Germinal center (tissue), 1 donor: ENCODE measurements at regions not wholly inside any gene's neighbourhood (a gene's known extent, or its start where the extent isn't known, plus 50 kb on each side); places are given as distances from the start of the nearest gene placed in this dataset.

ENCODE experiments used
- DNase-seq: peaks from one replicate; pipeline ENCODE4 v3.0.0; 2012; ENCODE audit warnings: mixed read lengths, low spot score

DNA sequence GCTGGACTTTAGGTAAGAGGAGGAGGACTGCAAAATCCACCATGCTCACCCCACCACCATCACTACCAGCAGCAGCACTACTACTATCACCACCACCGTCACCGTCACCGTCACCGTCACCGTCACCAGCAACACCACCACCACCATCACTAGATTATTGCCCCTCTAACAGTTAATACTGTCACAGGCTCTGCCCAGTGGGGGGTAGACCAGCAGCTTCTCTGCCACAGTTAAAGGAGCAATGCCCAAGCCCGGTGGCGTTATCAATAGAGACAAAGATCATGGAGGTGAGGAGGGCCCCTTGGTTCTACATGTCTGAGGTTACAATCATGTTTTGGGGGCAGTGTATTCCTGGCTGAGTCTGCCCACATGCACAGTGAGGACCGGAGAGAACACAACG lies 184.4 kb upstream of the DYNLRB2 start:
- DNase-seq = no peak

DNA sequence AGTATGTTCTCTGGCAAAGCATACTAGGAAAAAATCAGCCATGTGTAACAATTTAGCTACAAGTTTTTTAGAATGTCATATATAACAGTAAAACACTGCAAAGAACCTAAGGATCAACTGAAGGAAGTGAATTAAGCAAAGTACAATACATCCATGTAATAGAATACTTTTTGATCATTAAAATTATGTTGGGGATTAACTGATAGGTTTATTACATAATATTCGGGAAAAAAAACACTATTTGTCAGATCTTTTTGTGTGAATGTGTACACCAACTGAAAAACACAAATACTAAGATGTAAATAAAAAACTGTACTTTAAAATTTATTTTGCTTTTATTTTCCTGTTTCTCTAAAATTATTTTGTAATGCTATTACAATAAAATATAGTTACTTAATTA lies 185.5 kb upstream of the DYNLRB2 start:
- DNase-seq = no peak

DNA sequence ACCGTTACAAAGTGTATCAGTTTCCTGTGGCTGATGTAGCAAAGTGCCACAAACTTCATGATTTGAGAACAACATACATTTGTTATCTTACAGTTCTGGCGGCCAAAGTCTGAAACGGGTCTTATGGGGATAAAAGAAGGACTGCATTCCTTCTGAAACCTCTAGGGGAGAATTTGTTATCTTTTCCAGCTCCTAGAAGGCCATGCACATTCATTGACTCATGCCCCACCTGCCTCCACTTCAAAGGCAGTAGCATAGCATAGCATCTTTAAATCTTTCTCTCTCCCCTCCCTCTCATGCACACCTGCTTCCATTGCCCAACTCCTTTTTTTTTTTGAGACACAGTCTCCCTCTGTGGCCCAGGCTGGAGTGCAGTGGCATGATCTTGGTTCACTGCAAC lies 190.7 kb upstream of the DYNLRB2 start:
- DNase-seq = no peak

DNA sequence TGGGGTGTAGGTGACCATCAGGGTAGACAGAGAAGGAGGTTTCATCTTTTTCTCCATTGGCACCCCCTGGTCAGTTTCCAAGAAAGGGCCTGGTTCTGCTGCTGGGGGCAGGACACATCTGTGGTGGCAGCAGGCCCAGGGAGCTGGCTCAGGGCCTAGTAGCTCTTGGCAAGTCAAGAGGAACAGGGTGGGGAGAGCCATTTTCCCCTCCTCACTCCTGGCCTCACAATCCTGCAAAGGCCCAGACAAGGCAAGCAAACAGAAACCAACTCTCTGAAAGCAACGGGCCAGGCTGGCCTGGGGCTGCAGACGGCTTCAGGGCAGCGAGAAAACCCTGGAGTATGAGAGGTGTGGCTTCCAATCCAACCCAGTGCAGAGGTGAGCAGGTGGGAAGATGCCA lies 192.9 kb upstream of the DYNLRB2 start:
- no peak for DNase-seq

DNA sequence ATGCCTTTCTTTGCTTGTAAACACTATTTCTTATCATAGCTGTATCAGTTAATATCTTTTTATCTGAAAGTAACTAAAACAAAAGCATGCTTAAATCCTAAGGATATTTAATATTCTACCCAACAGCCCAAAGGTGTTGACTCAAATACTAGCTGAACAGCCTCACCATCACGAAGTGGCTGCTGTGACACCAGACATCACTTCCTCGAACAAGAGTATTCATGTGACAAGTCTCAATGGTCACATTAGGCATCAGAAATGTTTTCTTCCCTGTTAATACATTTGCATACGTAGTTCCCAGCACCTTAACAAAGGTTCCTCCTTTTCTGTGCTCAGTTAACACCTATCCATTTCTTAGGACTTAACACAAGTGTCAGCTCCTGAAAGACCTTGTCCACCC lies 193.8 kb upstream of the DYNLRB2 start:
- DNase-seq = no peak

DNA sequence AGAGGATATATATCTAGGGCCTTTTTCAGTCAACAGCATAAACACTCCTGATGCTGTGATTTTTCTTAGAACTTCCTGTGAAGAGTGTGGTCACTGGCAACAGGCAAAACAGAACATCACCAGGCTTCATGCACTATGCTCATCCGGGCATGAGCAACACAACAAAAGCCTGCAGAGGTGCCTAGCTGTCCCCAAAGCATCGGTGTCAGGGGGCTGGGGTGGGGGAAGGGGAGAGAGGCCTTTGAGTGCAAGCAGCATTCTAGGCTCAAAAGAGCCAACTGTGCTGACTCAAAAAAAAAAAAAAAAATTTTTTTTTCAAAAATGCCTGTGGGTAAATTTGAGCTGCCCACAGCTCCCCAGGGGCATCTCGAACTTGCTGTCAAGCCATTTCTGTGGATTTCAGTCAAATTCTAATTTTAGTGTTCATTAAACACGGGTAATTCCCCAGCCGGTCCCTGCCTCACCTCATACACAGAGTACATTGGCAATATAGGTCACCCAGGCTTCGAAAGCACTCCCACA lies 194.6 kb upstream of the DYNLRB2 start:
- DNase-seq = peak; percentile 12

DNA sequence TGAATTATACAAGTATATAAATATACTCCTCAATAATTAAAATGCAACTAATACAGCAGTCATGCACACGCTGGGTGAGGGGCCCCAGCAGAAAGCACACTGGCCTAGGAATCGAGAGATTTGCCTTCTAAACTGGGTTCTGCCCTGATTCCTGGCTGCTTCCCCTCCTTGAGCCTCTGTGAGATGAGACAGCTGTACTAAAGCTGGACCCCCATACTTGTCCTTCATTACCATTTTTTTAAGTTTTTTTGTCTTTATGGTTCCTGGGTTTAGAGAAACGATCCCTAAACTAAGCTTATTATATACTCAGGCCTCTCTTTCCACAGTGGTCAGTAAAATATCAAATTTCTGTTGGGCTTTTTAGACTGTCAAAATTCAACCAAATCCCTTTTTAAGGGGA lies 195.1 kb upstream of the DYNLRB2 start:
- no peak for DNase-seq

DNA sequence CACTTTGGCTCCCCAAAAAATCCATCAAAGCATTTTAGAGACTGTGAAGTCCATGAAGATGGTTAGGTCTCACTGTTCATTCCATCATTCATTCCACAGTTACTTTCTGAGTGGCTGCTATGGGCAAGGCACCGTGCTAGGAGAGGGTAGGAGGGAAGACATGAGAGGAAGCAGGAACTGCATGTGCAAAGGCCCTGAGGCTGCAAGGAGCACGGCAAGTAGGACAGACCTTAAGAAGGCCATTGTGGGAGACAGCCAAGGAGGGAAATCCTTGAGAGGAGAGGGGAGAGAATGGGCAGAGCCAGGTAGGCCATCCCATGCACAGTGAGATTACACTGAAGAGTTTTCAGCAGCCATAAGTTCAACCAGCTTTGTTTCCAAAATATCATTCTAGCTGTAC lies 196.2 kb upstream of the DYNLRB2 start:
- DNase-seq = no peak

DNA sequence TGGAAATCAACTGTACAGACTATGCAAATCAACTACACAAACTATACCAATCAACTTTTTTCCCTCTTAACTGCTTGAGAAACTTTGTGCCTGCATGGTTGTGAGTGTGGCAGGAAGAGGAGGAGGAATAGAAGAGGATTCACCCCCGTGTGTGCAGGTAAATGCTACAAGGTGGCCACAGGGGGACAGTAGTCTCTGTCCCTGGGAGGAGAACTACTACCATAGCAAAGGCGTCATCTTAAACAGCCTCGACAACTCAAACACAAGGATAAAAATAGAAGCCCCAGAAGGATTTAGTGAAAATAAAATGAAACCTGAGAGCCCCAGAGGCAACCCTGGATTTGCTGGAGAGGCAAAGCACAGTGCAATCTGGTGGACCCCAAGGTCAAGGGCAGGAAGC lies 199.5 kb upstream of the DYNLRB2 start:
- DNase-seq = no peak

DNA sequence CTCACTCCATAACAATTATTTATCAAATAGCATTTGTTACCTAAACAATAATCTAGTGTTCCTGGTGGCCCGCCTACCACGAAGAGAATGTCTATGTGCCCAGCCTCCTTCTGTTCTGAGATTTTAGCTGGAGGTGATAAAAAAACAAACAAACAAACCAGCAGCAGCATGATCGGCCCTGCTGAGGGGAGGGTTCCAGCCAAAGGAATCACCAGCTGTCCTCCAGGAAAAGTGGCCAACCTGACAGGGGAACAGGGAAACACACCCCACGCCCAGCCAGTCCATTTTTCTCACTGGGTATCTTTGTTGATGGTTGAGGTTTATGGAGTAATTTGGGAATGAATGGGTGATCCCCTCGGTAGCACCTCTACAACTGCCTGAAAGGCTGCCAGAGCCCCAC lies 203.0 kb upstream of the DYNLRB2 start:
- no peak for DNase-seq

DNA sequence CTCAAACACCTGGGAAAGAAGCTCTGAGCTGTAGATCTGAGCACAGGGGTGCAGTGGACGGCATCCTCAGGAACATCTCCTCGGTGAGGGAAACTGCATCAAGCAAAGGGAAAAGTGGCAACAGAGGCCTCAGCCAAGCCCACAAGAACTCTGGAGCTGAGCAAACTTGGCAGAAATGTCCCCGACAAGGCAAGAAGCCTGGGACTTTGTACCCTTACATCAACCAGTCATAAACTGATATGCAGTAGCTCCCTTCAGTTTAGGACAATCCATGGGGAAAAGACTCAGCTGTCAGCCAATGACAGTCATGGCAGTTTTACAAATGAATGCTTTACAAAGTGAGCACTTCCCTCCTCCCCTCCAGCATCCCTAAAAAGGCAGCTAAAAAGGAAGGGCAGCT lies 210.0 kb upstream of the DYNLRB2 start:
- no peak for DNase-seq

DNA sequence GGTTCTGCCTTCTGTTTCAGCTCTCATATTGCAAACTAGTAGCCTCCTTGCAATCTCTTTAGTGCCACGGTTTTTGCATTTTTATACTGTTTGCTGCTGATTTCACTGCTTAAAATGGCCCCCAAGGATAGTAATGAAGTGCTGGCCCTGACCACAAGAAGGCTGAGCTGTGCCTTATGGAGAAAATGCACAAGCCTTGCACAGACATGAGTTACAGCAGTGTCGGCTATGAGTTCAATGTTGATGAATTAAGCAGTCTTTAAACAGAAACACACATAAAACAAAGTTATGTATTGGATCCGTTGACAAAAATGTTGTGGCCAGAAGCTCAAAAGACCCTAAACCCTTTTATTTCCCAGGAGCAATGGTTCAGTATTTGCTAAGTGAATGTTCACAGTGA lies 210.6 kb upstream of the DYNLRB2 start:
- DNase-seq = no peak

DNA sequence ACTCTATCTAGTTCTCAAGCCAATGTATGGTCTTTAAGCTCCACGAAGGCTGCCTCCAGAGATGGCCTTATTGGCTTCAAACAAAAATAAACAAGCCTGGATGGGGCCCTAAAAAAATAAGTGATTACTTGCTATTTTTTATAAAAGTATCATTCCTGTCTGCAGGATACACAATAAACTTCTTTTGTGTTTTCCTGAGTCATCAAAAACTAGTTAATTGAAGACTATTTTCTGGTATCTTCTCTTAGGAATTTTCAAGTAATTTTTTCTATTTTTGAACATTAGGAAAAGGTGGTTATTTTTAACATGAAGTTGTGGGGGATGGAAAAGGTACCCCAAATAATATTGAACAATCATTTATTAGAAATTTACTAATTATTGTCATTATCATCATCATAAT lies 213.1 kb upstream of the DYNLRB2 start:
- DNase-seq = no peak

DNA sequence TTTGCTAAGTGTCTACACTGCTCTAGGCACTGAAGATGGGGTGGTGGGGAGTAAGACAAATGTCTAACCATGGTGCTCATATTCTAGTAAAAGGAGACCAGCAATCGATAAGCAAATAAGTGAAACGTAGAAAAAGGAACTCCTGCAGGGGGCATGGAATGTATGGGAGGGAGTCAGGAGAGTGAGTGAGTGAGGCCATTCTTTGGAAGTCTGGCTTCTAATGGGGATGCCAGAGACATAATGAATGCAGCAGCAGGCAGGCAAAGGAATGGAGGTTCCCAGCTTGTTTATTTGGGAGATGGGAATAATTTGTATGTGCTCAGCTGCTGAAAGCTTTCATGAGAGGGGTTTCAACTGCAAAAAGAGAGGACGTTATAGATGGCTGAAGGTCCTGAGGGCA lies 216.4 kb upstream of the DYNLRB2 start:
- no peak for DNase-seq

DNA sequence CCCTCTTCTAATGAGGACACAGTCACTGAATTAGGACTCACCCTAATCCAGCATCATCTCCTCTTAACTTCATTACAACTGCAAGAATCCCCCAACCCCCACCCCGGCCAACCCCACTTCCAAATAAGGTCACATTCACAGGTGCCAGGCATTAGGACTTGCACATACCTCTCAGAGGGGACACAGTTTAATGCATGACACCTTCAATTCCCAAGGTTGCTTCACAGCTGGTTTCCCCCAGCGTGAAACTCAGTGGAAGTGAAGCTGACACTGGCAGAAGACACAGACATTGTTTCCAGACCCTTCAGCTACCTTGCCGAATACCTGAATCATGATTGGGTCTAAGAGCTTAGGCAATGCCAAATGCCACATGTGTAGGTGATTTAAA lies 217.0 kb upstream of the DYNLRB2 start:
- DNase-seq = no peak

DNA sequence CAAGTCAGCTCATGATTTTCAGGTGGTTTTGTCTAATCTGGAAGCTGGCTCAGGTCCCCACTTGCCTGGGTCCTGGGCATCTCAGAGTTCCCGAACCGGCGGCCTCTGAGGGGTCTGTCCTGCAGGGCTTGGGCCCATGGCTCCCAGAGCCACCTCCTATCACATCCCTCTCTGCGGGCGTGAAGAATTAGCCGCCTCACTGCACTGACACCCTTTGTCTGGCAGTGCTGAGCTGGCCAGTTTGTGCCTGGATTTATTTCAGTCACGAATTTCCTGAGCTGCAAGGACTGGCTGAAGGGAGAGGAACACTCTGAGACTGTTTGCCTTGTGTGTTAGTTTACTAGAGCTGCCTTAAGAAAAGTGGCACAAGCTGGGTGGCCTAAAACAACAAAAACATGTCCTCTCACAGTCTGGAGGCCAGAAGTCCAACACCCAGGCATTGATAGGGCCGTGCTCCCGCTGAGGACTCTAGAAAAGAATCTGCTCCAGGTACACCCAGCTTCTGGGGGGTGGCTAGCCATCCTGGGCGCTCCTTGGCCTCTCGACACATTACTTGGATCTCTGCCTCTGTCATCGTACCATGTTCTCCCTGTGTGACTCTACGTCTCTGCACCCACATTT lies 217.5 kb upstream of the DYNLRB2 start:
- no peak for DNase-seq

DNA sequence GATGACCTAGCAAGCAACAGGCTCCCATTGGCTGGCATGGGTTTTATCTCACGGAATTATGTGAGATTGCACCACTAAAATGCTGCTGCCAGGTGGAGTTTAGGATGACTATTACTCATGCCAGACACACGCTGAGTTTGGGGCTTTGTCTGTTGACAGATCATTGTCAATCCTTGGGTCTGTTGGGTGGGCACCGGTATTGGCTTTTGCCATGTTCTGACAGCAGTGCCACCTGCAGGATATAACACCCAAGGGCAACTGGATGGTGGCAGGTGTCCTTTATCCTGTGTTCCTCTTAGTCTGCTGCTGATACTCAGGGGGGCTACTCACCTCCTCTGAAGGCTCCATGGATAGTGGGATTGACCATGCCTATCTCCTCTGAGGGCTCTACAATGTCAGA lies 221.6 kb upstream of the DYNLRB2 start:
- peak; percentile 20 for DNase-seq

DNA sequence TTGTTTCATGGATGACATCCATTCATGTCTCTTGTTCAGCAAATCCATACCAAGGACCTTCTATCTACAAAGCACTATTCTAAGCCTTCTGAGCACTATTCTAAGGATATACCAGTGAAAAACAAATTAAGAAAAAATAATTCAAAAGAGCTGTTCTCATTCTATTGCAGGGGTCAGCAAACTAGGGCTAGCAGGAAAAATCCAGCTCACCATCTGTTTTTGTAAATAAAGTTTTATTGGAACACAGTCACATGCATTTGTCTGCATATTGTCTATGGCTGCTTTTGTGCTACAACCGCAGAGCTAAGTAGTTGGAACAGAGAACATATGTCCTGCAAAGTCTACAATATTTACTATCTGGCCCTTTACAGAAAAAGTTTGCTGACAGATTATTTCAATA lies 222.7 kb upstream of the DYNLRB2 start:
- DNase-seq = no peak

DNA sequence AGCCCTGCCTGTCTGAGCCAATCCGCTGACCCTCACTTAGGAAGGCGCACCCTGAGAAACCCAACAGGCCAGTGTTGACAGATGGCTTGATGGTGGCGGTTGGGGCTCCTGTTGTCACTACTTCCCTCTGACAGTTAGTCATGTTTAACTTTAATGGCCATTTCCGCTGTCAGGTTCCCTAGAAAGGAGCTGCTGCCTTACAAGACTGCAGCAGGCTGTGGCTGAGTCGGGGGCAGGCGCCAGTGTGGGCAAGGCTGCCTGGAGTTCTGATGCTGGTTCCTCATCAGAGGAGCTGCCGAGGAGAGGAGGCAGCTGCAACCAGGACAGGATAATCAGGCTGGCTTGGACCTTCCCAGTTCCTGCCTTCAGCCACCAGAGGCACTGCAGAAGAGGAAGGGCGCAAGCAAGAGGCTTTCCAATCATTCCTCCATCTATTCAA lies 223.2 kb upstream of the DYNLRB2 start:
- no peak for DNase-seq

DNA sequence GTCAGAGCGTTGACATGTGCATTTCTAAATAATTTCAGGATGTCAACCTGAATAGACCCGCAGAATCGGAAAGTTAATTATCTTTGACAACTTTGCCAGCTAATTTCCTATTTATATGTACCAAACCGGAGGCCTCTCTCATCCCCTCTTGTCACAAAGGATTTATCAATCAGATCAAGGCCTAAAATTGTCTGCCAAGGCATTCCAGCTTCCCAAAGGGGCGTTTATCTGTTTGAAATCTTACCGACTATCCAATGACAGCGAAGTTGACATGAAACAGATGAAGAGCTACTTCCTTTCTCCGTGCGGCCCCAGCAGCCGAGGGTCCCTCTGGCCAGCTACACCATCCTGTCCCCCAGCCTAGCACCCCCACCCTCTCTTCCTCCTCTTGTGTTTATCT lies 223.7 kb upstream of the DYNLRB2 start:
- DNase-seq = no peak

DNA sequence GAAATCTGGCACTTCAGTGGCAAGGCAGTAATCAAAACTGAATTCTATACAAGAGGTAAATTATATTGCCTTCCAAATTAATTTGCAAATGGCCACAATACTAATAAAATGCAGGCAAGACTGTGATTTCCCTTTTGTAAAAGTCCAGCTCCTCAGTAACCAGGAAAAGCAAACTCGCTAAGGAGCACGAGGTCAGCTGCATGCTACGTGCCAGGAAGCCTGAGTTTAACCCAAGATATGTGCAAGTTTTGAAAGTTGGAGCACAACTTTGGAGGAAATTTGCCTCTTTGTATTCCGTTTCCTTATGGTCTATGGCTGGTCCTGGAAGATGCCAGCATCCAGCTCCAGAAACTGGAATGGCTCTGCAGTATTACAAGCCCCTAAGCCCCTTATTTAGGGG lies 226.8 kb upstream of the DYNLRB2 start:
- no peak for DNase-seq

DNA sequence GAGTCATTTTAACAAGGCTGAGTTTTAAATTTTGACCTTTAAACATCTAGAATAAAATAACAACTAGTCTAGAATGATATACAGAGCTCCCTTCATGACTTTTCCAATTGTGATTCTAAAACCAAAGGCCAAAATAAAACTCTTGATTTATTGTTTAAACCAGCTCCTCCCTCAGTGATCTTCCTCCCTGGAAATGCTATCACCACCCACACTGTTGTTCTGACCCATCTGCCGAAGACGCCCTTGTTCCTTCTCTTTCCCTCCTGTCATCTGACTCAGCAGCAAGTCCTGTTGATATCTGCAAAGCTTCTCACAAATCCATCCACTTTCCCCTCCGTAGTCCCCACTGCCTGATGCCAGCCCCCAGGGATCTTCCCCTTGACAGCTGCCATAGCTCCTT lies 231.6 kb upstream of the DYNLRB2 start:
- DNase-seq = no peak

DNA sequence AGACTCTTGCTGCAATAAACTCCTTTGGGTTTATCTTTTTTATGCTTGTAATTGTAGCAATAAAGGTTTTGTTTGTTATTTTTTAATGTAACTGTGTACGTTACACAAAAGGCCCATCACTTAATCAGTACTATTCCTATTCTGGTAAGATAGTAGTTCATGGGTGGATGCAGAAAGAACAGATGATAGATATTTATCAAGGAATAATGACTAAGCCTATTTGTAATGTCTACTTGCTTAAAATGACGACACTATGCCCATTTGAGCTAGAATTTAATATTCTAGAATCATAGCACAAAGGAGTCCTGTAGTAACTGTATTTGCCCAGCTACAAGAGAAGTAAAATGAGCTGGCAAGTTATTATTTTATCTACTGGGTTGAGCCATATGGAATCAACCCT lies 235.4 kb upstream of the DYNLRB2 start:
- no peak for DNase-seq

DNA sequence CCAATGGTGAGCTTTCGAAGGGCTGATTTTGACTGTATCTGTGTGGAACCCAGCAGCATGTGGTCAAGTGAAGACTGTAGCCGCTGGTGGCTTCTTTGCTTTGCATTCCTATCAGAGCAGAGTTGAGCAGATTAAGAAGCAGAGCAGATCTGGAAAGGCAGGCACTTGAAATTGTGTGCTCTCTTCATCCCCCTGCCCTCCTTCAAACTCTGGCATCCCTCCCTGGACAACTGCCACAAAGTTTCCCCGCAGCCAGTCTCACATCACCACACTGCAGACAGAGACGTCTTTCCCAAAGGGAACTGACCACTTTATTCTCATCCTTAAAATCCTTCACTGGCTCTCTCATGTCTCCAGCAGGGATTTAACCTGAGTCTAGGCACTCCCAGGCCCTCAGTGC lies 237.1 kb upstream of the DYNLRB2 start:
- no peak for DNase-seq

DNA sequence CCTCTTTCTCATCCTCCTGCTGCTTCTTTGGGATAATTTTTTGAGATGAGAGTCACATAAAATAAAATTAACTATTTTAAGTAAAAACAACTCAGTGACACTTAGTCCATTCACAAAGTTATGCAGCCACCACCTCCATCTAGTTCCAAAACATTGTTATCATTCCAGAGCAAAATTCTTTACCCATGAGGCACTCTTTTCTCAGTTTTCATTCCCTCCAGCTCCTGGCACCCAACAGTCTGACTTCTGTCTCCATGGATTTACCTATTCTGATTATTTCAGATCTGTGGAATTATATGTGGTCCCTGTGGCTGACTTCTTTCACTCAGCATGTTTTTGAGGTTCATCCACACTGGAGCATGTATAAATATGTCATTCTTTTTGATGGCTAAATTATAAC lies 239.9 kb upstream of the DYNLRB2 start:
- DNase-seq = no peak
